ENCODE measurements at regions not wholly inside any gene's neighbourhood (a gene's known extent, or its start where the extent isn't known, plus 50 kb on each side); places are given as distances from the start of the nearest gene placed in this dataset.

DNA sequence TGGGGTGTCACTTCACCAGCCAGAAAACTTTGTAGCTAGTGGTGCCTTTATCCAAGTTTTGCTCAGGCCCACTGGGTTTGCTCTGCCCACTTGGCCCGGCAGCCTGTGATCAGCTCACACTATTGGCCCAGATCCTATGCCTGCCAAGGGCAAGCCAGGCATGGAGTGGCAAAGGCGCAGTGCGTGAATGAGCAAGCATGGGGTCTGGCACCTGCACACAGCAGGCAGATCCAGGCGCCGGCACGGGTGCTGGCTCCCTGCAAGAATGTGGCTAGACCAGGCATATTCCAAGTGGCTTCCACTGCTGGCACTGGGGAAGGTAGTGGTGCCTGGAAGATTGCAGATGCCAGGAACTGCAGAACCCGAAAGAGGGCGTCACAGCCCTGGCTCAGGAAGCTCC is 346.9 kb downstream of the LMBRD1 start (continued):
- TF ChIP-seq, protein P1, sequence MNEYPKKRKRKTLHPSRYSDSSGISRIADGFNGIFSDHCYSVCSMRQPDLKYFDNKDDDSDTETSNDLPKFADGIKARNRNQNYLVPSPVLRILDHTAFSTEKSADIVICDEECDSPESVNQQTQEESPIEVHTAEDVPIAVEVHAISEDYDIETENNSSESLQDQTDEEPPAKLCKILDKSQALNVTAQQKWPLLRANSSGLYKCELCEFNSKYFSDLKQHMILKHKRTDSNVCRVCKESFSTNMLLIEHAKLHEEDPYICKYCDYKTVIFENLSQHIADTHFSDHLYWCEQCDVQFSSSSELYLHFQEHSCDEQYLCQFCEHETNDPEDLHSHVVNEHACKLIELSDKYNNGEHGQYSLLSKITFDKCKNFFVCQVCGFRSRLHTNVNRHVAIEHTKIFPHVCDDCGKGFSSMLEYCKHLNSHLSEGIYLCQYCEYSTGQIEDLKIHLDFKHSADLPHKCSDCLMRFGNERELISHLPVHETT (tag by site-specific recombination; IDR thresholded peaks at IDR 0.05) = no peak
- TF ChIP-seq ZNF211 (tag by site-specific recombination; IDR thresholded peaks at IDR 0.05; ENCODE audit: low read depth) (no peak), ZNF785 (tag by site-specific recombination; IDR thresholded peaks at IDR 0.05) (no peak), HOXC10 (CRISPR knock-in tag; IDR thresholded peaks at IDR 0.05) (no peak)
- TF ChIP-seq, protein P2, sequence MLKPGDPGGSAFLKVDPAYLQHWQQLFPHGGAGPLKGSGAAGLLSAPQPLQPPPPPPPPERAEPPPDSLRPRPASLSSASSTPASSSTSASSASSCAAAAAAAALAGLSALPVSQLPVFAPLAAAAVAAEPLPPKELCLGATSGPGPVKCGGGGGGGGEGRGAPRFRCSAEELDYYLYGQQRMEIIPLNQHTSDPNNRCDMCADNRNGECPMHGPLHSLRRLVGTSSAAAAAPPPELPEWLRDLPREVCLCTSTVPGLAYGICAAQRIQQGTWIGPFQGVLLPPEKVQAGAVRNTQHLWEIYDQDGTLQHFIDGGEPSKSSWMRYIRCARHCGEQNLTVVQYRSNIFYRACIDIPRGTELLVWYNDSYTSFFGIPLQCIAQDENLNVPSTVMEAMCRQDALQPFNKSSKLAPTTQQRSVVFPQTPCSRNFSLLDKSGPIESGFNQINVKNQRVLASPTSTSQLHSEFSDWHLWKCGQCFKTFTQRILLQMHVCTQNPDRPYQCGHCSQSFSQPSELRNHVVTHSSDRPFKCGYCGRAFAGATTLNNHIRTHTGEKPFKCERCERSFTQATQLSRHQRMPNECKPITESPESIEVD (tag by site-specific recombination; IDR thresholded peaks at IDR 0.05) = no peak
- TF ChIP-seq, protein P3, sequence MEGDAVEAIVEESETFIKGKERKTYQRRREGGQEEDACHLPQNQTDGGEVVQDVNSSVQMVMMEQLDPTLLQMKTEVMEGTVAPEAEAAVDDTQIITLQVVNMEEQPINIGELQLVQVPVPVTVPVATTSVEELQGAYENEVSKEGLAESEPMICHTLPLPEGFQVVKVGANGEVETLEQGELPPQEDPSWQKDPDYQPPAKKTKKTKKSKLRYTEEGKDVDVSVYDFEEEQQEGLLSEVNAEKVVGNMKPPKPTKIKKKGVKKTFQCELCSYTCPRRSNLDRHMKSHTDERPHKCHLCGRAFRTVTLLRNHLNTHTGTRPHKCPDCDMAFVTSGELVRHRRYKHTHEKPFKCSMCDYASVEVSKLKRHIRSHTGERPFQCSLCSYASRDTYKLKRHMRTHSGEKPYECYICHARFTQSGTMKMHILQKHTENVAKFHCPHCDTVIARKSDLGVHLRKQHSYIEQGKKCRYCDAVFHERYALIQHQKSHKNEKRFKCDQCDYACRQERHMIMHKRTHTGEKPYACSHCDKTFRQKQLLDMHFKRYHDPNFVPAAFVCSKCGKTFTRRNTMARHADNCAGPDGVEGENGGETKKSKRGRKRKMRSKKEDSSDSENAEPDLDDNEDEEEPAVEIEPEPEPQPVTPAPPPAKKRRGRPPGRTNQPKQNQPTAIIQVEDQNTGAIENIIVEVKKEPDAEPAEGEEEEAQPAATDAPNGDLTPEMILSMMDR (tag by site-specific recombination; IDR thresholded peaks at IDR 0.05) = no peak
